NCI-H774 (cell line): ENCODE measurements at regions not wholly inside any gene's neighbourhood (a gene's known extent, or its start where the extent isn't known, plus 50 kb on each side); places are given as distances from the start of the nearest gene placed in this dataset.

Source experiments
- DNase-seq: peaks from one replicate; lab custom pipeline; 2025; lab: John Stamatoyannopoulos, UW

DNA sequence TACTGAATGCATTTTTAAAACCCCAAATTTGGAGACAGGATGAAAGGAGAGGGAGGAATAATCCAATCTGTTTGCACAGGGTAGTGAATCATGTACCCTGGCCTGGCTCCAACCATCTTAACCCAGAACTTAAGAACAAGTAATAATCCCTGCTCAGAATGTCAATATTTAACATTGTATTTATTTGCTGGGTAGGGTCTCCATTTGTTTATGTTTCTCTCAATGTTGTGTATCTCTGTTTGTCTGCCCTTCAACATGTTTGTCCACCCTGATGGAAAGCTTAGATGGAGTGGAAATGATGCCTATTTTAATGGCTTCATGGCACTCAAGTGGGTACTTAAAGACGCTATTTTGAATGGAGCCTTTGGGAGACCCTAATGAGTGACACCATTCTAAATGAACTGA lies 54.4 kb upstream of the CDC42BPA start:
- DNase-seq, result peak; percentile 65

- no peak for DNase-seq
Measured at GRCh38 chr1:227370533-227371254, 52.4 kb upstream of the CDC42BPA start.

DNA sequence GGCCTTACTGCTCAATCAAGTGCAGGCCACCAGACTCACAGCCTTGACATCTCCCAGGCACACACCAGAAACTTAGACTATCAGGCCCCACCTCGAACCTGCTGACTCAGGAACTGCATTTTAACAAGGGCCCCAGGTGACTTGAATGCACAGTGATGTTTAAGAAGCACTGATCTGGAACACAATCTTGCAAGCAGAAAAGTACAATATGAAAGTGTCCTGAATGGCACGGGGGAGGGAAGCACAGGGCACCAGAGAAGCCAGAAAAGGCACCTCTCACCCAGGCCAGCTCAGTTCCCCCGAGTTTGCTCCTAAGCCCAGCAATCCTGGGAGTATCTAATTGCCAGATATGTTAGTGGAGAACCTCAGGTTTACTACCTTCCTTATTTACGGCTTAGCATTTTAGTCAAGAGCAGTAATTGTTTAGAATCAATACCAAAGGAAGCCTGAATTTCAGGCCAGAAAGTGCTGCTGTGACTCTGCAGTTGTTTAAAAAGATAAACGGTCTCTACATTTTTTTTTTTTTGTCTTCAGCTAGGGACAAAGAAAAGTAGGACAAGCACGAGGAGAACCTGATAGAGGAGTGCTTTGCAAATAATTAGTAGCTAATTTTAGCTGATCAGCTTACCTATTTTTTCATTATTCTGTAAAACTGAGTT lies 50.9 kb upstream of the CDC42BPA start:
- DNase-seq, result no peak
